Vagina (tissue), 2 donors: ENCODE measurements at regions not wholly inside any gene's neighbourhood (a gene's known extent, or its start where the extent isn't known, plus 50 kb on each side); places are given as distances from the start of the nearest gene placed in this dataset.

ENCODE experiments used
- POLR2A ChIP-seq, 2 donors: fragments of 450-650 bp; IDR thresholded peaks; one replicate each; pipeline ENCODE4 v1.6.1; 2017; ENCODE audit warnings: antibody characterized with exemption in 2 of 2, mild to moderate bottlenecking in 2 of 2, moderate library complexity in 2 of 2
- POLR2AphosphoS5 ChIP-seq, 2 donors: sonication (generic); formaldehyde crosslinking; IDR thresholded peaks; one replicate each; pipeline ENCODE4 v1.9.0; 2017; ENCODE audit warnings: antibody characterized with exemption in 2 of 2, mild to moderate bottlenecking in 2 of 2, low read depth in 1 of 2; ENCODE audit not compliant: insufficient read depth in 1 of 2
- TF ChIP-seq, protein P1 (sequence below), 3 experiments: fragments of 450-650 bp in 2 of 3; fragments of 200-600 bp in 1 of 3; sonication (generic) in 1 of 3; IDR thresholded peaks; one replicate each; pipeline ENCODE4 v1.5.1; 2017 to 2019; ENCODE audit warnings: antibody characterized with exemption in 3 of 3, mild to moderate bottlenecking in 2 of 3, moderate library complexity in 2 of 3

DNA sequence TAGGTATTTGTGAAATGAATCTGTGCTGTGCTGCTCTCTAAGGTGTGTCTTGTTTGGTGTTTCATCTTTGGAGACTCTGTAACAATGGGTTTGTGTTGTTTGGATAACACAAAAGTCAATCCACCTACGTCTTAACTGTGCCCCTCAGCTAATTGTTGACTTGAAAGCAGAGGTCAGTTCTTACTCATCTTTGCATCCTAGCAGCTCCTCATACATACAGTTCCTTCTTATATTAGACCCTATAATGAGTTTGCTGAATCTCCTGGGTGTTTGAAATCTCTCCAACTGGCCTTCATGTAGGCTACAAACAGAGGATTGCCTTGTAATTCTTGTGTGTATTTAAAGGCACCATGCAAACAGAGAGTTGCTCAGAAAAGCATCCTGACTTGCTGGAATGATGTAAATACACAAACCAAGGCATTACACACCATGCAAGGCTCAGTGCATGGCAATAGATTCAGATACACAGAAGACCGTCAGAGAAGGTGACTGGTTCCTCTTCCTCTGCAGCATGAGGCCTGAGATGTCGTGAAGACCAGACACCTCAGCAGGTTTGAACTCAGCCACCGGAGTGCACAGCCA is 220.0 kb upstream of the JADE1 start:
- TF ChIP-seq, protein P1, sequence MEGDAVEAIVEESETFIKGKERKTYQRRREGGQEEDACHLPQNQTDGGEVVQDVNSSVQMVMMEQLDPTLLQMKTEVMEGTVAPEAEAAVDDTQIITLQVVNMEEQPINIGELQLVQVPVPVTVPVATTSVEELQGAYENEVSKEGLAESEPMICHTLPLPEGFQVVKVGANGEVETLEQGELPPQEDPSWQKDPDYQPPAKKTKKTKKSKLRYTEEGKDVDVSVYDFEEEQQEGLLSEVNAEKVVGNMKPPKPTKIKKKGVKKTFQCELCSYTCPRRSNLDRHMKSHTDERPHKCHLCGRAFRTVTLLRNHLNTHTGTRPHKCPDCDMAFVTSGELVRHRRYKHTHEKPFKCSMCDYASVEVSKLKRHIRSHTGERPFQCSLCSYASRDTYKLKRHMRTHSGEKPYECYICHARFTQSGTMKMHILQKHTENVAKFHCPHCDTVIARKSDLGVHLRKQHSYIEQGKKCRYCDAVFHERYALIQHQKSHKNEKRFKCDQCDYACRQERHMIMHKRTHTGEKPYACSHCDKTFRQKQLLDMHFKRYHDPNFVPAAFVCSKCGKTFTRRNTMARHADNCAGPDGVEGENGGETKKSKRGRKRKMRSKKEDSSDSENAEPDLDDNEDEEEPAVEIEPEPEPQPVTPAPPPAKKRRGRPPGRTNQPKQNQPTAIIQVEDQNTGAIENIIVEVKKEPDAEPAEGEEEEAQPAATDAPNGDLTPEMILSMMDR (IDR thresholded peaks at IDR 0.05): no peak
- TF ChIP-seq POLR2A (IDR thresholded peaks at IDR 0.05) (no peak), POLR2AphosphoS5 (IDR thresholded peaks at IDR 0.05; ENCODE audit: insufficient read depth in 1 of 2, low read depth in 1 of 2) (no peak)
